Superior temporal gyrus (tissue), 1 donor: ENCODE measurements at regions not wholly inside any gene's neighbourhood (a gene's known extent, or its start where the extent isn't known, plus 50 kb on each side); places are given as distances from the start of the nearest gene placed in this dataset.
"Not testable (repeated sequence)": the region's sequence is repeated elsewhere in the genome, so short reads cannot be mapped to it uniquely, and the experiment has no call there.

Experiments
- DNase-seq: peaks from one replicate; pipeline ENCODE4 v3.0.0-alpha.2; 2016; ENCODE audit errors: extremely low spot score

GRCh38 chr12:108423486-108423885 is 84.4 kb upstream of the CMKLR1 start:
- no peak for DNase-seq

DNA sequence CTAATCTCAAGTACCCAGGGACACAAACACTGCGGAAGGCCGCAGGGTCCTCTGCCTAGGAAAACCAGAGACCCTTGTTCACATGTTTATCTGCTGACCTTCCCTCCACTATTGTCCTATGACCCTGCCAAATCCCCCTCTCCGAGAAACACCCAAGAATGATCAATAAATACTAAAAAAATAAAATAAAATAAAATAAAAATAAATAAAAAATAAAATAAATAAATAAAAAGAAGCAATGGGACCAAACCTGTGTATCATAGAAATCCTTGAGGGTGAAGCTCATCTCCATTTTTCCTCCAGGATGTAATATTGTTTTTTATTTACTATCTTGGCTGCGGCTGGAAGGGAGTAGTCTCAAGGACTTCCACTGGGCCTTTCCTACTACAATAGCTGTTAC is 82.0 kb upstream of the CMKLR1 start:
- not testable (repeated sequence) for DNase-seq

DNA sequence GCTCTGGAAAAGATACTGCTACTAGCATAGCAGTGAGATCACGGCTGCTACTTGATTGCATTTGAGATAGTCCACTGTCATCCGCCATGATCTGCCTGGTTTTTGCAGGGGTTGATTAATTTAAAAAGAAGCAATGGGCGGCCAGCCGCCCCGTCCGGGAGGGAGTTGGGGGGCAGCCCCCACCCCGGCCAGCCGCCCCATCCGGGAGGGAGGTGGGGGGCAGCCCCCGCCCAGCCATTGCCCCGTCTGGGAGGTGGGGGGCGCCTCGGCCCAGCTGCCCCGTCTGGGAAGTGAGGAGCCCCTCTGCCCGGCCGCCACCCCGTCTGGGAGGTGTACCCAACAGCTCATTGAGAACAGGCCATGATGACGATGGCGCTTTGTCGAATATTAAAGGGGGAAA is 81.3 kb upstream of the CMKLR1 start:
- DNase-seq = not testable (repeated sequence)

DNA sequence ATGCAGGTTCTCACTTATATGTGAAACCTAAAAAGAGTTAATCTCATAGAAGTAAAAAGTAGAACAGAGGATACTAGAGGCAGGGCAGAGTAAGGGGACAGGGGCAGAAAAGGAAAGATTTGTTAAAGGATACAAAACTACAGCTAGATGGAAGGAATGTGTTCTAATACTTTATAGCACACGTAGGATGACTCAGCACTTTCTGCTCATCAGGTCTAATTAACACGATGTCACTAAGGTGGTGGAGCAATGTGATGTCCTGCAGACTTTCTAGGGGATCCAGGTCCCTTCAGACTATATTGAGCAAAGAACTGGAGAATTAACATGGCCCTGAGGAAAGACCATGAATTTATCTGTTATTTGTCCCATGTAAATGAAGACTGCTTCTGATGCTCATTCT is 80.8 kb upstream of the CMKLR1 start:
- no peak for DNase-seq

GRCh38 chr12:108418164-108418890 is 79.2 kb upstream of the CMKLR1 start:
- no peak for DNase-seq

DNA sequence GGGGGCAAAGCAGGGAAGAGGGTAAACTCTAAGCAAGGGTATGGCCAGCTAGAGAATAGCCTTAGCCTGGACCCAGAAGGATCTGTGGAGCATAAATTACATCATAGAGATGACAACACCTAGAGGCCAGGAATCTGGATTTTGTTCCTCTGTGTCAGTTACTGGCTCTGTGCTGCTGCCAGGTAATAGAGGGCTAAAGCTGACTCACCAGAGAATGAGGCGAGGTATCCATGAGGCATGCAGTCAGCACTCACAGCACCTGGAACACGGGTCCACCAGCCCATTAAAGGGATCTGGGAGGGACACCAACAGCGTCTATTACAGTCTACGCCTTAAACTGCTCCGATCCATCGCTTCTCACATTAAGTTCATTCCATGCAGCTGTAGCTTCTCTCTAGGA is 74.9 kb upstream of the CMKLR1 start:
- DNase-seq = no peak

GRCh38 chr12:108410689-108411088 is 71.6 kb upstream of the CMKLR1 start:
- DNase-seq = no peak

- DNase-seq = no peak
These were observed 70.4 kb upstream of the CMKLR1 start for GRCh38 chr12:108409481-108409880.

DNA sequence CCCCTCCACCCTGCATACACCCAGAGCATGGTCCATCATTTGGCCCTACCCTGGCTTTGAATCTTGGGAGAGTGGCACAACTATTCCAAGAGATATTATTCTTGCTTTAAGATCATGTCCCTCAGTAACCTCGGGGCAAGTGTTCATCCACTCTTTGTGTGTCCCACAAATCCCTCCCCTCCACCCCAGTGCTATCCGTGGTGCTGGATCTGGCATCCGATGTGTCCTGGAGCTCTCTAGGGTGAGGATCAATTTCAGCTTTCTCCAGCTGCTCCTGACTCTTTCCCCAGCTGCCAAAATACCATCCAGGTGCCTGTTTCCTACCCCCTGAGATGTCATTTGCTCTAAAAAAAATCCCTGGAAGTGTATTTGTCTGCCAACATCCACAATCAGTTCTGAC is 64.8 kb upstream of the CMKLR1 start:
- DNase-seq = no peak

DNA sequence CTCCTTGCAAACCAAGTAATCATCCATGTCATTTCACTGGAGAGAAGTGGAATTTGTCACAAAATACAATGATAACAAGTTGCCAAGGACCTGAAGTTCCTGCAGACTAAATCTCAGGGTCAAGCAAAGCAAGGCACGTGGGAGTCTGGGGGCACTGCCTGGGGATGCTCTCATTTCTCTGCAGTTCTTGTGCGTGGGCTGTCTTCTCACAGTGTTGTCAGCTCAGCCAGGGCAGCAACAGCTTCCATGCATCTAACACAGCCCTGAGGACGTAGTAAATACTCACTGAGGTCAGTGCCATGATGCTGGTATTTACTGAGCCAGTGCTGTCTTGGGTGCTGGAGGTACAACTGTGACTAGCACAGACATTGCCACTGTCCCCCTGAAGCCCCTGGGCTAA is 62.9 kb upstream of the CMKLR1 start:
- DNase-seq = no peak

DNA sequence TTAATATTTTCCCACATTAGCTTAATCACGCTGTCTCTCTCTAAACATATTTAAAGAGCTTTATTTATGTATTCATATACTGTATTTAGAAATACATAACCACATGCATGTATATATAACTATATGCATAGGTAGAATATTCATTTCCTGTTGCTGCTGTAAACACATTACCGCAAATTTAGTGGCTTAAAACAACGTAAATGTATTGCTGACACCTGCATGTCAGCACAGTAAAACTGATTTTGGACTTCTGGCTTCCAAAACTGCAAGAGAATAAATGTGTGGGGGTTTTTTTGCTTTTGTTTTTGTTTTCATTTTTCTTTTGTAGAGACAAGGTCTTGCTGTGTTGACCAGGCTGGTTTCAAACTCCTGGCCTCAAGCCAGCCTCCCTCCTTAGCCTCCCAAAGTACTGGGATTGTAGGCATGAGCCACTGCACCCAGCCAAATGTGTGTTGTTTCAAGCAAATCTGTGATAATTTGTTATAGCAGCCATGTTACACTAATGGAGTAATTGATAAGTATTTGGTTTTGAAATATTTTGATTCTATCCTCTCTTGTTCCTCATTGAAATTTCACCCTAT is 61.9 kb upstream of the CMKLR1 start:
- DNase-seq = no peak

DNA sequence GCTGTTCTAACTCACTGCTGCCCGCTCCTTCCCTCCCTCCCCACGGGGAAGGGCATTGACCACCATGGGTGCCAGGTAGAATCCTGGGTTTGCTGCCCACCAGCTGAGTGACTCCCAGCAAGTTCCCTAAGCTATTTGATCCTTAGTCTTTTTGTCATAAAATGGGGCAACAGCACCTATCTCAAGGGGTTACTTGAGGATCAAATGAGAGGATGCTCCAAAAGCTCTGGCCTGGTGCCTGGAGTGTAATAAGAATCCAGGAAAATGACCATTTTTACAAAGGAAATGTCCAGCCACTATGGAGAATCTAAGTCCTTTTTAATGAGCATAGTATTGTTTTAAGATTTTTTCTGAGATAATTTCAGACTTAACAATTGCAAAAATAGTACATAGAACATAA is 61.4 kb upstream of the CMKLR1 start:
- no peak for DNase-seq

DNA sequence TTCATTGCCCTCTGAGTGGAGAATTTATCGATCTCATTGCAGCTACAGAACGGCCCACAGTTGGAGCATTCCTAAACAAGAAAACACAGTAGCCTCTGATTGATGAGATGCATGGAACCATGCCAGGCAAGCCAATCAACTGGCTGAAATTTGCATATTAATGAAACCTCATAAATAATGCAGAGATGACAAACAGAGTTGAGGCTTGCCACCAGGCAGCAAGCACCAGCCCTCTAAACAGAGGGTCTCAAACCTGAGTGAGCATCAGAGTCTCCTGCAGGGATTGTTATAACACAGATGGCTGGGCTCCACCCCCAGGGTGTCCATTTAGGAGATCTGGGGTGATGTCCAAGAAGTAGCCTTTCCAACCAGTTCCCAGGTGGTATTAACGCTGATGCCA is 60.9 kb upstream of the CMKLR1 start:
- no peak for DNase-seq

GRCh38 chr12:108399514-108399913 is 60.4 kb upstream of the CMKLR1 start:
- no peak for DNase-seq

DNA sequence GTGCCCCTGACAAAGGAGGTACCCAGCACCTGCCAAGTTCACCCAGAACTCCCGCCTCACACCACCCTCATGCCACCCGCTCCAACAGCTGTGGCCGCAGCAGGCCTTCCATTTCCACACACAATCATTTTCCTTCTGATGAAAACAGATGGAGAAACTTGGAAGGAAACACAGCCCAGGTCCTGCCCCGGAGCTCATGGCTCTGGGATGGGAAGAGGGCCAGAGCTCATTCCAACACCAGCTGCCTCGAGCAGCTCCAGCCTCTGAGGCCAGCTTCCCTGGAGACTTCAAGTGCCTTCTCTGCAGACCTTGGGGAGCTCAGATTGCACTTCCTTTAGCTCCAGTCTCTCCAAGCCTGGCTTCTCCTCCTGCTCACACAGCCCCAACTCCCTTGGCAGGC is 55.1 kb upstream of the CMKLR1 start:
- DNase-seq = no peak

- no peak for DNase-seq
These were observed 53.2 kb upstream of the CMKLR1 start for GRCh38 chr12:108392284-108392683.

DNA sequence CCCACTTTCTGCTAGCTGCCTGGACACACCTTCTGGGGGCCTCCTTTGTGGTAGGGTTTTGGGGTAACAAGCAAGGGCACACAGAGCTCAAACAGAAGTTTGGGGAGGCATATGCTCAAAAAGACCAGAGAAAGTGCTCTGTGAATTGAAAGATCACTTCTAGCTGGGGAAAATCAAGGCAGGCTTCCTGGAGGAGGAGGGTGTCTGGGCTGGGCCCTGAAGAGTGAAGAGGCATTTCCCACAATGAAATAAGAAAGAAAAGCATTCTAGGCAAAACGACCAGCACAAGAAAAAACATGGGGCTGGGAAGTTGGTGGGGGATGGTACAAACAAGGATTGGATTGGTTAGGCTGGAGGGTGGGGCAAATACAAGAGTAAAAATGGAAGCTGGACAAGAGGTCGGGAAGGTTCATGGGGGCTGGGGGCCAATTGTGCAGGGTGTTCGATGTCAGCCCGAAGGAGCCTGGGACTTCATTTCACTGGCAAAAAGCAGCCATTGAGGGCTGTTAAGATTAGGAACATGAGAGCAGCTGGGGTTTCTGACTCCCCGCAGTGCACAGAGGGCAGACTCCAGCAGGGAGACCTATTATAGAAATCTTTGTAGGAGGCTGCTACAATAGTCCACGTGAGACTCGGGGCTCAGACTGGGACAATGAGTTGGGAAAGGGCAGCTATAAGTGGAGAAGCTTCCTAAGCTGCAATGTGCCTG is 51.5 kb upstream of the CMKLR1 start:
- no peak for DNase-seq

DNA sequence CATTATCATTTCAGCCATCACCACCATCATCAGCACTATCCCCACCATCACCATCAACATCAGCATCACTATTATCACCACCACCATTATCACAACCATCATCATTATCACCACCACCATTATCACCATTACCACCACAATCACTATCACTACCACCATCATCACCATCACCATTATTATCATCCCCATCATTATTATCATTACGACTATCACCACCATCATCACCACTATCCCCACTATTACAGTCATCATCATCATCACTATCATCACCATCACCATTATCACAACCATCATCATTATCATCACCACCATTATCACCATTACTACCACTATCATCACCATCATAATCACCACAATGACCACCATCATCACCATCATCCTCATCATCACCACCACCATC is 50.4 kb upstream of the CMKLR1 start:
- no peak for DNase-seq
